Stimulated activated CD4-positive, alpha-beta T cell treated with anti-CD3 and anti-CD28 coated beads, Interleukin-4, amount 100 ng/mL, for 1 hour (primary cell): ENCODE measurements at regions not wholly inside any gene's neighbourhood (a gene's known extent, or its start where the extent isn't known, plus 50 kb on each side); places are given as distances from the start of the nearest gene placed in this dataset.
"Not testable (repeated sequence)": the region's sequence is repeated elsewhere in the genome, so short reads cannot be mapped to it uniquely, and the experiment has no call there.

ENCODE experiments used
- DNase-seq: peaks from one replicate; pipeline ENCODE4 v3.0.0-alpha.2; 2020

GRCh38 chr10:26355241-26355640 lies 82.9 kb upstream of the APBB1IP start:
- no peak for DNase-seq

GRCh38 chr10:26357203-26357602 lies 80.9 kb upstream of the APBB1IP start:
- no peak for DNase-seq

- DNase-seq = no peak
Observed at GRCh38 chr10:26358071-26358470, 80.1 kb upstream of the APBB1IP start.

GRCh38 chr10:26359670-26360069 lies 78.5 kb upstream of the APBB1IP start:
- DNase-seq = no peak

GRCh38 chr10:26361351-26361750 lies 76.8 kb upstream of the APBB1IP start:
- no peak for DNase-seq

- no peak for DNase-seq
Observed at GRCh38 chr10:26361971-26362370, 76.2 kb upstream of the APBB1IP start.

GRCh38 chr10:26365681-26366358 lies 72.3 kb upstream of the APBB1IP start:
- no peak for DNase-seq

GRCh38 chr10:26367035-26367434 lies 71.1 kb upstream of the APBB1IP start:
- DNase-seq = not testable (repeated sequence)

- DNase-seq = peak; percentile 31
Observed at GRCh38 chr10:26367771-26368170, 70.4 kb upstream of the APBB1IP start.

- no peak for DNase-seq
Observed at GRCh38 chr10:26368463-26368862, 69.7 kb upstream of the APBB1IP start.

GRCh38 chr10:26372513-26373354 lies 65.4 kb upstream of the APBB1IP start:
- DNase-seq = no peak

GRCh38 chr10:26374426-26374825 lies 63.7 kb upstream of the APBB1IP start:
- DNase-seq = no peak

- not testable (repeated sequence) for DNase-seq
Observed at GRCh38 chr10:26377224-26377810, 60.8 kb upstream of the APBB1IP start.

GRCh38 chr10:26378861-26379294 lies 59.3 kb upstream of the APBB1IP start:
- no peak for DNase-seq

GRCh38 chr10:26380815-26381214 lies 57.3 kb upstream of the APBB1IP start:
- DNase-seq = no peak

GRCh38 chr10:26381986-26382385 lies 56.2 kb upstream of the APBB1IP start:
- no peak for DNase-seq

GRCh38 chr10:26384600-26384999 lies 53.5 kb upstream of the APBB1IP start:
- no peak for DNase-seq

GRCh38 chr10:26385443-26385842 lies 52.7 kb upstream of the APBB1IP start:
- no peak for DNase-seq

- DNase-seq = no peak
Observed at GRCh38 chr10:26386781-26387180, 51.4 kb upstream of the APBB1IP start.
